B cell (primary cell): ENCODE measurements at regions not wholly inside any gene's neighbourhood (a gene's known extent, or its start where the extent isn't known, plus 50 kb on each side); places are given as distances from the start of the nearest gene placed in this dataset.

Experiments
- ATAC-seq: fragments of 200-7000 bp; cut with Tn5 transposase; one replicate; pipeline ENCODE4 v1.10.0; 2021; ENCODE audit warnings: low read depth, mild to moderate bottlenecking, moderate number of reproducible peaks, moderate library complexity
- CTCF ChIA-PET: fragments of 350-600 bp; sonication (Branson Sonifier 250); formaldehyde crosslinking; loops from one replicate; lab custom pipeline; 2021; ENCODE audit warnings: antibody characterized with exemption, inconsistent platforms; lab: Charles Lee
- POLR2A ChIA-PET: fragments of 350-600 bp; sonication (Branson Sonifier 250); formaldehyde crosslinking; loops from one replicate; lab custom pipeline; 2021; ENCODE audit warnings: antibody characterized with exemption; lab: Charles Lee
- DNase-seq: peaks from one replicate; pipeline ENCODE4 v3.0.0; 2013
- H2AFZ ChIP-seq: 2 replicates; pipeline ENCODE4 v1.6.1; 2012; ENCODE audit warnings: mild to moderate bottlenecking, low read depth, low read length; ENCODE audit not compliant: insufficient read depth, poor library complexity, severe bottlenecking
- H3K27ac ChIP-seq, 2 donors: 1 replicate in 1 of 2; 2 replicates in 1 of 2; pipeline ENCODE4 v1.5.1; 2012 to 2013; ENCODE audit warnings: low read length in 2 of 2, mild to moderate bottlenecking in 2 of 2, moderate library complexity in 1 of 2
- H3K27me3 ChIP-seq, 4 experiments: fragments of 200-600 bp in 1 of 4; sonication (generic) in 1 of 4; replicated peaks in 1 of 4; 1 replicate in 2 of 4; 2 replicates in 2 of 4; pipeline versions ENCODE4 v1.6.1 to v1.7.0; 2013 to 2016; ENCODE audit warnings: low read length in 3 of 4, mild to moderate bottlenecking in 2 of 4, mixed read lengths in 1 of 4, moderate library complexity in 1 of 4; ENCODE audit not compliant: insufficient read depth in 4 of 4, control insufficient read depth in 3 of 4; ENCODE audit errors: control extremely low read depth in 1 of 4
- H3K36me3 ChIP-seq, 2 experiments: replicated peaks in 1 of 2; 1 replicate in 1 of 2; 2 replicates in 1 of 2; pipeline versions ENCODE4 v1.6.1 to v1.7.1; 2013; ENCODE audit warnings: low read length in 1 of 2; ENCODE audit not compliant: insufficient read depth in 2 of 2, control insufficient read depth in 1 of 2; ENCODE audit errors: control extremely low read depth in 1 of 2, extremely low read depth in 1 of 2
- H3K4me1 ChIP-seq, 2 donors: fragments of 200-600 bp in 1 of 2; sonication (generic) in 1 of 2; 1 replicate in 1 of 2; 2 replicates in 1 of 2; pipeline versions ENCODE4 v1.5.1 to v1.6.1; 2013 to 2017; ENCODE audit warnings: low read length in 2 of 2; ENCODE audit not compliant: control insufficient read depth in 2 of 2, insufficient read depth in 2 of 2
- H3K4me2 ChIP-seq: replicated peaks from 2 replicates; pipeline ENCODE3; 2012; ENCODE audit warnings: mild to moderate bottlenecking, low read depth, low read length; ENCODE audit not compliant: poor library complexity, severe bottlenecking
- H3K4me3 ChIP-seq, 5 experiments: fragments of 200-600 bp in 1 of 5; sonication (generic) in 1 of 5; 1 replicate in 3 of 5; 2 replicates in 2 of 5; pipeline versions ENCODE4 v1.5.1 to v1.7.0; 2011 to 2016; ENCODE audit warnings: low read length in 4 of 5, mild to moderate bottlenecking in 4 of 5, low read depth in 2 of 5, control low read depth in 1 of 5, moderate library complexity in 1 of 5; ENCODE audit not compliant: insufficient read depth in 1 of 5; ENCODE audit errors: control extremely low read depth in 1 of 5, extremely low read depth in 1 of 5
- H3K79me2 ChIP-seq: fragments of 200-600 bp; sonication (generic); one replicate; pipeline ENCODE4 v1.6.0; 2016; ENCODE audit warnings: low read length; ENCODE audit not compliant: control insufficient read depth, insufficient read depth
- H3K9ac ChIP-seq: fragments of 200-600 bp; sonication (generic); 2 replicates; pipeline ENCODE4 v1.6.1; 2017; ENCODE audit warnings: mild to moderate bottlenecking, low read length, moderate library complexity
- H3K9me3 ChIP-seq, 3 donors: one replicate each; pipeline versions ENCODE4 v1.6.1 to v1.7.1; 2013; ENCODE audit warnings: low read length in 2 of 3; ENCODE audit not compliant: control insufficient read depth in 2 of 3, insufficient read depth in 1 of 3; ENCODE audit errors: control extremely low read depth in 1 of 3
- H4K20me1 ChIP-seq: 2 replicates; pipeline ENCODE4 v1.6.0; 2012; ENCODE audit warnings: mild to moderate bottlenecking, low read length; ENCODE audit not compliant: insufficient read depth, control insufficient read depth, poor library complexity, severe bottlenecking
- H3K27ac Mint-ChIP-seq: one replicate; pipeline ENCODE4 v1.8.0; 2021; ENCODE audit warnings: mixed read lengths
- H3K27me3 Mint-ChIP-seq: one replicate; pipeline ENCODE4 v1.8.0; 2021; ENCODE audit warnings: mixed read lengths
- H3K4me1 Mint-ChIP-seq: one replicate; pipeline ENCODE4 v1.8.0; 2021; ENCODE audit warnings: mixed read lengths
- H3K4me3 Mint-ChIP-seq: one replicate; pipeline ENCODE4 v1.8.0; 2021; ENCODE audit warnings: mixed read lengths
- H3K9me3 Mint-ChIP-seq: one replicate; pipeline ENCODE4 v1.8.0; 2022; ENCODE audit warnings: mixed read lengths; ENCODE audit not compliant: insufficient read depth
- CTCF ChIP-seq: fragments of 200-600 bp; IDR thresholded peaks from one replicate; pipeline ENCODE4 v1.8.0; 2022; ENCODE audit warnings: antibody characterized with exemption, mild to moderate bottlenecking
- EZH2 ChIP-seq: IDR thresholded peaks from 2 replicates; pipeline ENCODE4 v1.6.1; 2012; ENCODE audit warnings: borderline replicate concordance, low read depth, mild to moderate bottlenecking, moderate library complexity, low read length; ENCODE audit not compliant: insufficient read depth, poor library complexity, severe bottlenecking
- WGBS: methylation state at CpG from one replicate; pipeline ENCODE4 v1.1.5; 2013; ENCODE audit warnings: missing lambda C conversion rate; ENCODE audit not compliant: insufficient coverage; 5-methylcytosine and 5-hydroxymethylcytosine counted together
- intact Hi-C: fragments of 100-400 bp; cut with micrococcal nuclease; formaldehyde crosslinking; loops from one replicate; pipeline ENCODE4 v1.10.0; 2022

- CTCF ChIA-PET, result no interaction called here
- WGBS, result 63% methylated on average over 3 of the region's 6 CpGs
- H3K4me3 Mint-ChIP-seq, result no peak overlapping the region
Measured at GRCh38 chr12:5251786-5252185, 180.1 kb upstream of the NTF3 start.

GRCh38 chr12:5254703-5255102, 177.2 kb upstream of the NTF3 start:
- H3K4me3 ChIP-seq, result no peak overlapping the region
- no peak overlapping the region for H3K4me3 Mint-ChIP-seq
- ATAC-seq (no peak), DNase-seq (no peak)
- TF ChIP-seq CTCF, result no peak
- no peak for TF ChIP-seq EZH2
- WGBS, result 80% methylated on average over 1 of the region's 4 CpGs
- H3K27me3 ChIP-seq, result no peaks in the 10 kb centered on the region
- no peaks in the 10 kb centered on the region for H3K4me1 ChIP-seq
- ChIA-PET CTCF (no interaction called here), POLR2A (no interaction called here)
- no peaks in the 10 kb centered on the region for H3K4me1 Mint-ChIP-seq
- peaks cover 17% of the 10 kb centered on the region for H3K27me3 Mint-ChIP-seq
- H3K36me3 ChIP-seq, result no peaks in the 10 kb centered on the region
- H2AFZ ChIP-seq, result no peak overlapping the region
- no peak overlapping the region for H3K9ac ChIP-seq
- H3K9me3 ChIP-seq, result no peaks in the 10 kb centered on the region
- no peaks in the 10 kb centered on the region for H4K20me1 ChIP-seq
- intact Hi-C loops, result no loop called here
- H3K27ac ChIP-seq, result no peak overlapping the region
- H3K4me2 ChIP-seq, result no peak overlapping the region
- no peaks in the 10 kb centered on the region for H3K79me2 ChIP-seq
- H3K9me3 Mint-ChIP-seq, result no peaks in the 10 kb centered on the region
- H3K27ac Mint-ChIP-seq, result no peak overlapping the region

More at GRCh38 chr12:5251786-5252185, 180.1 kb upstream of the NTF3 start:
- no peaks in the 10 kb centered on the region for H3K9me3 Mint-ChIP-seq
- no peak overlapping the region for H3K27ac Mint-ChIP-seq
- TF ChIP-seq CTCF, result no peak
- TF ChIP-seq EZH2, result no peak
- H3K4me1 Mint-ChIP-seq, result no peaks in the 10 kb centered on the region
- Histone ChIP-seq H2AFZ (no peak overlapping the region), H3K4me3 (no peak overlapping the region), H3K27me3 (peaks cover 0 to 2% (median 0%) of the 10 kb centered on the region in 4 experiments), H3K4me1 (no peaks in the 10 kb centered on the region), H3K9me3 (no peaks in the 10 kb centered on the region), H3K27ac (no peak overlapping the region), H3K4me2 (no peak overlapping the region), H3K9ac (no peak overlapping the region), H3K36me3 (no peaks in the 10 kb centered on the region), H4K20me1 (no peaks in the 10 kb centered on the region), H3K79me2 (no peaks in the 10 kb centered on the region)
- H3K27me3 Mint-ChIP-seq, result peaks cover 10% of the 10 kb centered on the region
- POLR2A ChIA-PET, result no interaction called here
- ATAC-seq (no peak), DNase-seq (no peak)
- intact Hi-C loops, result no loop called here
